Mammary epithelial cell (primary cell): ENCODE measurements at regions not wholly inside any gene's neighbourhood (a gene's known extent, or its start where the extent isn't known, plus 50 kb on each side); places are given as distances from the start of the nearest gene placed in this dataset.

ENCODE experiments used
- CTCF ChIP-seq, 2 donors: IDR thresholded peaks in 1 of 2; conservative IDR thresholded peaks in 1 of 2; 2 replicates each; pipeline ENCODE4 v1.5.1; 2011 to 2012; ENCODE audit warnings: inconsistent platforms in 2 of 2, low read length in 2 of 2, mild to moderate bottlenecking in 2 of 2, control low read depth in 1 of 2, low read depth in 1 of 2; ENCODE audit not compliant: insufficient read depth in 1 of 2; ENCODE audit errors: extremely low read depth in 1 of 2
- EZH2 ChIP-seq: IDR thresholded peaks from 2 replicates; pipeline ENCODE4 v1.6.1; 2012; ENCODE audit warnings: low read length, inconsistent platforms, borderline replicate concordance

GRCh38 chr3:159239059-159239458 lies 437.2 kb downstream of the MFSD1 start:
- TF ChIP-seq CTCF (conservative IDR thresholded peaks at IDR 0.05 in 1 of 2, IDR thresholded peaks at IDR 0.05 in 1 of 2; ENCODE audit: extremely low read depth in 1 of 2, insufficient read depth in 1 of 2, low read depth in 1 of 2, low read length in 2 of 2) (no peak), EZH2 (no peak)
